Neural cell (in vitro differentiated cells): ENCODE measurements at regions not wholly inside any gene's neighbourhood (a gene's known extent, or its start where the extent isn't known, plus 50 kb on each side); places are given as distances from the start of the nearest gene placed in this dataset.

Experiments used
- H2AFZ ChIP-seq: fragments of 200-600, 300-800 bp; sonication (generic), shearing (Covaris generic); 2 replicates; pipeline ENCODE4 v1.6.0; 2014; ENCODE audit warnings: low read depth, mild to moderate bottlenecking, antibody characterized with exemption, low read length, moderate library complexity
- H3F3A ChIP-seq: fragments of 200-600 bp; shearing (Covaris generic); 2 replicates; pipeline ENCODE4 v1.6.1; 2016; ENCODE audit warnings: mild to moderate bottlenecking, moderate library complexity, mixed read lengths, antibody characterized with exemption, low read length; ENCODE audit not compliant: insufficient read depth, poor library complexity, severe bottlenecking
- H3K27ac ChIP-seq: fragments of 200-600, 300-800 bp; sonication (generic), shearing (Covaris generic); 2 replicates; pipeline ENCODE4 v1.5.1; 2014; ENCODE audit warnings: mild to moderate bottlenecking, low read length, moderate library complexity
- H3K27me3 ChIP-seq: fragments of 300-800, 200-600 bp; sonication (generic), shearing (Covaris generic); 2 replicates; pipeline ENCODE4 v1.6.0; 2014; ENCODE audit warnings: mild to moderate bottlenecking, low read depth, low read length, moderate library complexity; ENCODE audit not compliant: insufficient read depth
- H3K36me3 ChIP-seq: fragments of 300-800, 200-600 bp; sonication (generic), shearing (Covaris generic); 2 replicates; pipeline ENCODE4 v1.5.1; 2014; ENCODE audit warnings: mild to moderate bottlenecking, antibody characterized with exemption, low read length, moderate library complexity; ENCODE audit not compliant: insufficient read depth
- H3K4me2 ChIP-seq: fragments of 300-800, 200-600 bp; sonication (generic), shearing (Covaris generic); 2 replicates; pipeline ENCODE4 v1.6.0; 2014; ENCODE audit warnings: mild to moderate bottlenecking, low read length
- H3K4me3 ChIP-seq: fragments of 300-800, 200-600 bp; sonication (generic), shearing (Covaris generic); 2 replicates; pipeline ENCODE4 v1.5.1; 2014; ENCODE audit warnings: mild to moderate bottlenecking, low read length, moderate library complexity
- H3K79me2 ChIP-seq: fragments of 200-600 bp; shearing (Covaris generic); replicated peaks from 2 replicates; pipeline ENCODE4 v1.6.0; 2014; ENCODE audit warnings: mild to moderate bottlenecking, low read length, moderate library complexity; ENCODE audit not compliant: insufficient read depth
- H3K9ac ChIP-seq: fragments of 300-800, 200-600 bp; sonication (generic), shearing (Covaris generic); 2 replicates; pipeline ENCODE4 v1.6.1; 2016; ENCODE audit warnings: mild to moderate bottlenecking, low read length, mixed read lengths
- H3K9me2 ChIP-seq: fragments of 200-600 bp; shearing (Covaris generic); 2 replicates; pipeline ENCODE4 v1.6.1; 2016; ENCODE audit warnings: mild to moderate bottlenecking, low read length, mixed read lengths; ENCODE audit not compliant: insufficient read depth
- H3K9me3 ChIP-seq: fragments of 200-600, 300-800 bp; sonication (generic), shearing (Covaris generic); 2 replicates; pipeline ENCODE4 v1.6.1; 2016; ENCODE audit warnings: mild to moderate bottlenecking, mixed run types, low read length, moderate library complexity, mixed read lengths
- H4K20me1 ChIP-seq: fragments of 200-600 bp; shearing (Covaris generic); 2 replicates; pipeline ENCODE4 v1.6.1; 2016; ENCODE audit warnings: mild to moderate bottlenecking, mixed run types; ENCODE audit not compliant: insufficient read depth
- EP300 ChIP-seq: fragments of 450-650 bp; conservative IDR thresholded peaks from 2 replicates; pipeline ENCODE4 v1.6.1; 2014; ENCODE audit warnings: antibody characterized with exemption, mild to moderate bottlenecking, moderate library complexity; ENCODE audit not compliant: poor library complexity, severe bottlenecking
- EZH2 ChIP-seq: fragments of 200-600, 300-800 bp; shearing (Covaris generic), sonication (generic); IDR thresholded peaks from 2 replicates; pipeline ENCODE4 v1.6.1; 2014; ENCODE audit warnings: antibody characterized with exemption, low read length, borderline replicate concordance, mild to moderate bottlenecking; ENCODE audit not compliant: insufficient read depth, poor library complexity, severe bottlenecking
- MXI1 ChIP-seq: fragments of 450-650 bp; conservative IDR thresholded peaks from 2 replicates; pipeline ENCODE4 v1.6.1; 2014; ENCODE audit warnings: antibody characterized with exemption, mild to moderate bottlenecking; ENCODE audit not compliant: poor library complexity, severe bottlenecking
- POLR2AphosphoS5 ChIP-seq: IDR thresholded peaks from 2 replicates; pipeline ENCODE4 v1.6.1; 2012
- RAD21 ChIP-seq: fragments of 450-650 bp; conservative IDR thresholded peaks from 2 replicates; pipeline ENCODE4 v1.6.1; 2014; ENCODE audit warnings: antibody characterized with exemption, mild to moderate bottlenecking, moderate library complexity
- REST ChIP-seq: IDR thresholded peaks from 2 replicates; pipeline ENCODE4 v1.6.1; 2012; ENCODE audit warnings: borderline replicate concordance
- SMC3 ChIP-seq: fragments of 450-650 bp; conservative IDR thresholded peaks from 2 replicates; pipeline ENCODE4 v1.6.1; 2014; ENCODE audit warnings: antibody characterized with exemption, mild to moderate bottlenecking, moderate library complexity; ENCODE audit not compliant: poor library complexity
- TAF1 ChIP-seq: IDR thresholded peaks from 2 replicates; pipeline ENCODE4 v1.6.1; 2012; ENCODE audit warnings: low read depth
- TF ChIP-seq, protein P1 (sequence below): fragments of 450-650 bp; IDR thresholded peaks from 2 replicates; pipeline ENCODE4 v1.5.1; 2014; ENCODE audit warnings: antibody characterized with exemption, mild to moderate bottlenecking, moderate library complexity; ENCODE audit not compliant: poor library complexity, severe bottlenecking

DNA sequence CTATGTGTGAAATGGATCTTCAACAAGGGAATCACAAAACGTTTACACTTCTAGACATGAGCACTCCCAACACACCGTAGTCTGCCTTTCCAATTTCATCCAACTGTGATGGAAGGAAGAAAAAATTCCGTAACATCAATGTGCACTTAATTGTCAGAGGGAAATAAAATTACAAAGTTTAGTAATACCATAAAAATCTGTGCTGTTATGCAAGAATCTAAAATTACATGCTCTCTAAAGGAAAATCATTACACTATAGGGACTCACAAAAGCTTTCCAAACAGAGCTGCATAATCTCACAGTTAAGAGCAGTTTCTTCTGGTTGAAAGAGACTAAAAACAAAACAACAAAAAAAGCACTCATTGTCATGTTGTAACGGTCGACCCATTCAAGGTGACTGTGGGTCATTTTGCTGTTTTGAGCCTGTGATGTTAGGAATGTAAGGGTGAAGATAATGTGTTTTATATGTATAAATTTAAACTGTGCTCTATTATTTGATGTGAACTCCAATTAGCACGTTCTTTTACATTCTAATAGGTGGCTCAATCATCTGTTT is 698.0 kb downstream of the TDRD15 start:
- Histone ChIP-seq H3K4me3 (no peak overlapping the region), H3K27ac (no peak overlapping the region), H3K36me3 (no peaks in the 10 kb centered on the region), H3K9ac (no peak overlapping the region), H3K9me2 (no peaks in the 10 kb centered on the region), H3K27me3 (no peaks in the 10 kb centered on the region), H3K9me3 (no peaks in the 10 kb centered on the region), H4K20me1 (no peaks in the 10 kb centered on the region), H3F3A (no peaks in the 10 kb centered on the region), H3K4me2 (no peak overlapping the region), H2AFZ (no peak overlapping the region), H3K79me2 (no peaks in the 10 kb centered on the region)
- TF ChIP-seq TAF1 (no peak), MXI1 (no peak), REST (no peak), RAD21 (no peak), EP300 (no peak), EZH2 (no peak), POLR2AphosphoS5 (no peak), SMC3 (no peak)
- TF ChIP-seq, protein P1, sequence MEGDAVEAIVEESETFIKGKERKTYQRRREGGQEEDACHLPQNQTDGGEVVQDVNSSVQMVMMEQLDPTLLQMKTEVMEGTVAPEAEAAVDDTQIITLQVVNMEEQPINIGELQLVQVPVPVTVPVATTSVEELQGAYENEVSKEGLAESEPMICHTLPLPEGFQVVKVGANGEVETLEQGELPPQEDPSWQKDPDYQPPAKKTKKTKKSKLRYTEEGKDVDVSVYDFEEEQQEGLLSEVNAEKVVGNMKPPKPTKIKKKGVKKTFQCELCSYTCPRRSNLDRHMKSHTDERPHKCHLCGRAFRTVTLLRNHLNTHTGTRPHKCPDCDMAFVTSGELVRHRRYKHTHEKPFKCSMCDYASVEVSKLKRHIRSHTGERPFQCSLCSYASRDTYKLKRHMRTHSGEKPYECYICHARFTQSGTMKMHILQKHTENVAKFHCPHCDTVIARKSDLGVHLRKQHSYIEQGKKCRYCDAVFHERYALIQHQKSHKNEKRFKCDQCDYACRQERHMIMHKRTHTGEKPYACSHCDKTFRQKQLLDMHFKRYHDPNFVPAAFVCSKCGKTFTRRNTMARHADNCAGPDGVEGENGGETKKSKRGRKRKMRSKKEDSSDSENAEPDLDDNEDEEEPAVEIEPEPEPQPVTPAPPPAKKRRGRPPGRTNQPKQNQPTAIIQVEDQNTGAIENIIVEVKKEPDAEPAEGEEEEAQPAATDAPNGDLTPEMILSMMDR, result no peak

DNA sequence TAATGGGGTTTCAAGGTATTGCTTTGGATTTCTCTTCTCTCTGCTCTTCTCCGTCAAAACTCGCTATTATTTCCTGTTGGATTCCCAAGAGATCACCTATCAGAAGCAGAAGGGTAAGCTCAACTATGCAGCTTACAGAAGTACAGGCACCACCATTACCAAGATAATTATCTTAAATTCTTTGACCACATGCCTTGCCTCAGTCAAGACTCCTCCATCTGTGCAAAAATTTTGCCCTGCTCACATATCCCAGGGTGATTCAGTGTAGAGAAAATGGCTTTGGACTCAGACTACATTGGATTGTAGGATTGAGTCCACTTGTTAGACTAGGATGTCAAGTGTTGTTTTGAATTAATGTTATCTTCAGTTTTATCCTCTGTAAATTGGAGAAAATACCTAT is 698.7 kb downstream of the TDRD15 start:
- no peaks in the 10 kb centered on the region for H3K27me3 ChIP-seq
- H4K20me1 ChIP-seq, result no peaks in the 10 kb centered on the region
- H3F3A ChIP-seq, result no peaks in the 10 kb centered on the region
- H2AFZ ChIP-seq, result no peak overlapping the region
- H3K4me3 ChIP-seq, result no peak overlapping the region
- H3K9me2 ChIP-seq, result no peaks in the 10 kb centered on the region
- H3K79me2 ChIP-seq, result no peaks in the 10 kb centered on the region
- H3K27ac ChIP-seq, result no peak overlapping the region
- no peak overlapping the region for H3K9ac ChIP-seq
- H3K36me3 ChIP-seq, result no peaks in the 10 kb centered on the region
- TF ChIP-seq TAF1, result no peak
- TF ChIP-seq, protein P1, result no peak
- no peak for TF ChIP-seq RAD21
- no peak for TF ChIP-seq EP300
- TF ChIP-seq MXI1, result no peak
- no peak for TF ChIP-seq EZH2
- no peak for TF ChIP-seq REST
- TF ChIP-seq SMC3, result no peak
- TF ChIP-seq POLR2AphosphoS5, result no peak
- no peaks in the 10 kb centered on the region for H3K9me3 ChIP-seq
- H3K4me2 ChIP-seq, result no peak overlapping the region
